UCSD-AML1 (cell line): ENCODE measurements at regions not wholly inside any gene's neighbourhood (a gene's known extent, or its start where the extent isn't known, plus 50 kb on each side); places are given as distances from the start of the nearest gene placed in this dataset.

Experiments used
- DNase-seq: peaks from one replicate; lab custom pipeline; 2025; ENCODE audit not compliant: unreplicated experiment; lab: John Stamatoyannopoulos, UW

GRCh38 chr20:50418890-50419642 lies 91.1 kb upstream of the PTPN1 start:
- no peak for DNase-seq

GRCh38 chr20:50420380-50420779 lies 89.8 kb upstream of the PTPN1 start:
- no peak for DNase-seq

- DNase-seq: no peak
Observed at GRCh38 chr20:50421356-50422340, 88.5 kb upstream of the PTPN1 start.

GRCh38 chr20:50423758-50424157 lies 86.4 kb upstream of the PTPN1 start:
- no peak for DNase-seq

GRCh38 chr20:50425076-50425475 lies 85.1 kb upstream of the PTPN1 start:
- no peak for DNase-seq

- DNase-seq: no peak
Observed at GRCh38 chr20:50426866-50427718, 83.1 kb upstream of the PTPN1 start.

- DNase-seq: no peak
Observed at GRCh38 chr20:50427719-50428083, 82.5 kb upstream of the PTPN1 start.

- DNase-seq: no peak
Observed at GRCh38 chr20:50428097-50428828, 81.9 kb upstream of the PTPN1 start.

- DNase-seq: no peak
Observed at GRCh38 chr20:50429412-50429811, 80.8 kb upstream of the PTPN1 start.

GRCh38 chr20:50431066-50431450 lies 79.1 kb upstream of the PTPN1 start:
- DNase-seq: no peak

GRCh38 chr20:50433001-50433761 lies 77.0 kb upstream of the PTPN1 start:
- DNase-seq: no peak

- no peak for DNase-seq
Observed at GRCh38 chr20:50434321-50434652, 75.9 kb upstream of the PTPN1 start.

GRCh38 chr20:50434653-50435396 lies 75.4 kb upstream of the PTPN1 start:
- DNase-seq: no peak

GRCh38 chr20:50435397-50436051 lies 74.7 kb upstream of the PTPN1 start:
- no peak for DNase-seq

- no peak for DNase-seq
Observed at GRCh38 chr20:50436052-50436656, 74.0 kb upstream of the PTPN1 start.

- no peak for DNase-seq
Observed at GRCh38 chr20:50436696-50437095, 73.5 kb upstream of the PTPN1 start.

GRCh38 chr20:50438986-50439407 lies 71.2 kb upstream of the PTPN1 start:
- DNase-seq: no peak
